ENCODE measurements at regions not wholly inside any gene's neighbourhood (a gene's known extent, or its start where the extent isn't known, plus 50 kb on each side); places are given as distances from the start of the nearest gene placed in this dataset.

DNA sequence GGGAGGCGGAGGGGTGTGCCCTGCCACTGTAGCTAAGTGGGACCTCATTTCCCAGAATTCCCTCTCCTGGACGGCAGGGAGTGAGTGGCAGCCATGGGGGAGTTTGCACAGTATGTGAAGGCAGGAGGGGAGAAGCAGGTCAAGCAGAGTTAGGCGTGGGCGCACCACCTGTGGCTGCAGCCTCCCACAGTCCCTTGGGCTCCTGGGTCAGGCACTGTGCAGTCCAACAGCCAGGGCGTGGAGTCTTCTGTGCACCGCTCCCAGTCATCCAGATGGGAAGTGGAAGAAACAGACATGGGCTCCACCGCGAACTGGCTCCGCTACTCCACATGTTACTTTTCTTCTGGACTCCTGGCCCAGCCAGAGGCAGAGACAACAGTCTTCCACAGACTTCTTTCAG, 85.4 kb upstream of the TIAM1 start:
- Histone ChIP-seq H3K36me3 (ENCODE audit: insufficient read depth, low read length, poor library complexity, severe bottlenecking) (no peaks in the 10 kb centered on the region), H3K27ac (ENCODE audit: low read depth, low read length, poor library complexity, severe bottlenecking) (no peak overlapping the region), H3K4me3 (ENCODE audit: low read depth, low read length, poor library complexity, severe bottlenecking) (no peak overlapping the region), H3K9me3 (ENCODE audit: low read depth, low read length, poor library complexity, severe bottlenecking) (no peaks in the 10 kb centered on the region), H3K4me1 (ENCODE audit: insufficient read depth, low read length, poor library complexity, severe bottlenecking) (no peaks in the 10 kb centered on the region), H3K27me3 (replicated peaks; ENCODE audit: insufficient read depth, low read depth, low read length, poor library complexity) (no peaks in the 10 kb centered on the region)
- TF ChIP-seq, protein P1, sequence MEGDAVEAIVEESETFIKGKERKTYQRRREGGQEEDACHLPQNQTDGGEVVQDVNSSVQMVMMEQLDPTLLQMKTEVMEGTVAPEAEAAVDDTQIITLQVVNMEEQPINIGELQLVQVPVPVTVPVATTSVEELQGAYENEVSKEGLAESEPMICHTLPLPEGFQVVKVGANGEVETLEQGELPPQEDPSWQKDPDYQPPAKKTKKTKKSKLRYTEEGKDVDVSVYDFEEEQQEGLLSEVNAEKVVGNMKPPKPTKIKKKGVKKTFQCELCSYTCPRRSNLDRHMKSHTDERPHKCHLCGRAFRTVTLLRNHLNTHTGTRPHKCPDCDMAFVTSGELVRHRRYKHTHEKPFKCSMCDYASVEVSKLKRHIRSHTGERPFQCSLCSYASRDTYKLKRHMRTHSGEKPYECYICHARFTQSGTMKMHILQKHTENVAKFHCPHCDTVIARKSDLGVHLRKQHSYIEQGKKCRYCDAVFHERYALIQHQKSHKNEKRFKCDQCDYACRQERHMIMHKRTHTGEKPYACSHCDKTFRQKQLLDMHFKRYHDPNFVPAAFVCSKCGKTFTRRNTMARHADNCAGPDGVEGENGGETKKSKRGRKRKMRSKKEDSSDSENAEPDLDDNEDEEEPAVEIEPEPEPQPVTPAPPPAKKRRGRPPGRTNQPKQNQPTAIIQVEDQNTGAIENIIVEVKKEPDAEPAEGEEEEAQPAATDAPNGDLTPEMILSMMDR (conservative IDR thresholded peaks at IDR 0.05; ENCODE audit: low read depth, low read length): no peak
- TF ChIP-seq EZH2 (IDR thresholded peaks at IDR 0.05; ENCODE audit: borderline replicate concordance, low read depth, low read length, poor library complexity, severe bottlenecking): no peak
- no TSS peak for BruUV-seq (replicated peaks)
- intact Hi-C loops (cut with micrococcal nuclease; ENCODE audit: unreplicated experiment): no loop called here
- ChIA-PET POLR2A (ENCODE audit: low non-redundant PET) (no interaction called here), CTCF (no interaction called here)
- DNase-seq (ENCODE audit: low spot score): no peak

DNA sequence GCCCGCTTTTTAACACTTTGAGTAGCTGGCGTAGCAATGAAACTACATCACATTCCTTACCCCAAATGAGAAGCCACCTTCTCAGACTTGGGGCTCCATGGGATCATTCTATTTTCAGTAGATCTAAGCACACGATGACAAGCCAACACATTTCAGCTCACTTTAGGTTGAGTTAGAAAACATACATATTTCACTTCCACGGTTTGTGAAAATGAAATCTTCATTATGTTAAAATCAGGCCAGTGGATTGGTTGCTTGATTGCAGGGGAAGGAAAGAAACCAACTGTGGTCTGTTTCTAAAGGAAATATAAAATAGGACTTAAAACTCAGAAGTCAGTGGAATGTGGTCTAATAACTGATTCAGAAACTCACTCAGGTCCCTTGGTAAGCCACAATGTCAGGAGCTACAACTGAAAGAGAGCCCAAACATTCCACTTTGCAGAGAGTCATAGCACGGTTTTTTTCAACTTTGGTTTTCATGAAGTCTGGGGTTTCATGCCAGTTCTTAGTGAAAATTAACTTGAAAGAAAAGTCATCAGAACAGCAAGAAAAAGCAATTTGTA, 82.3 kb upstream of the TIAM1 start:
- H3K36me3 ChIP-seq (ENCODE audit: insufficient read depth, low read length, poor library complexity, severe bottlenecking): no peaks in the 10 kb centered on the region
- no peak overlapping the region for H3K27ac ChIP-seq (ENCODE audit: low read depth, low read length, poor library complexity, severe bottlenecking)
- no peak for TF ChIP-seq EZH2 (IDR thresholded peaks at IDR 0.05; ENCODE audit: borderline replicate concordance, low read depth, low read length, poor library complexity, severe bottlenecking)
- TF ChIP-seq, protein P1 (conservative IDR thresholded peaks at IDR 0.05; ENCODE audit: low read depth, low read length): no peak
- H3K4me3 ChIP-seq (ENCODE audit: low read depth, low read length, poor library complexity, severe bottlenecking): no peak overlapping the region
- no peaks in the 10 kb centered on the region for H3K27me3 ChIP-seq (replicated peaks; ENCODE audit: insufficient read depth, low read depth, low read length, poor library complexity)
- BruUV-seq (replicated peaks): no TSS peak
- H3K4me1 ChIP-seq (ENCODE audit: insufficient read depth, low read length, poor library complexity, severe bottlenecking): no peaks in the 10 kb centered on the region
- ChIA-PET POLR2A (ENCODE audit: low non-redundant PET) (no interaction called here), CTCF (no interaction called here)
- intact Hi-C loops (cut with micrococcal nuclease; ENCODE audit: unreplicated experiment): no loop called here
- no peak for DNase-seq (ENCODE audit: low spot score)
- no peaks in the 10 kb centered on the region for H3K9me3 ChIP-seq (ENCODE audit: low read depth, low read length, poor library complexity, severe bottlenecking)

DNA sequence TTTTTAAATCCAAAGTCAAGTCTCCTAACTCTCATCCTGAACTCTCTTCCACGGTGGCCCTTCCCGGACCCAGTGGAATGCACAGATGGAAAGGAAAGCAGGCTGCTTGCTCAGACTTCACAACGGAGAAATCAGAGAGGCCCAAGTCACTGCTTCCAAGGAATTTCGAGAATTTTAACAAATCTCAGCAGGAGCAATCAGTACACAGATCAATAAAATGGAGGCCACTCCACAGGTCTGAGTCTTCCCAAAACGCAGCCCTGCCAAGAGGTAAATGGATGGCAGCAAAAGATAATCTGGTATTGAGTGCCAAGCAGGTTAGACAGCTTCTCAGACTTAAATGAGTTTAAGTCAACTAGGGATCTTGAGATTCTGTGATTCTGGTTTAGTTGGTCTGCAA, 81.1 kb upstream of the TIAM1 start:
- Histone ChIP-seq H3K36me3 (ENCODE audit: insufficient read depth, low read length, poor library complexity, severe bottlenecking) (no peaks in the 10 kb centered on the region), H3K9me3 (ENCODE audit: low read depth, low read length, poor library complexity, severe bottlenecking) (no peaks in the 10 kb centered on the region), H3K4me3 (ENCODE audit: low read depth, low read length, poor library complexity, severe bottlenecking) (no peak overlapping the region), H3K27me3 (replicated peaks; ENCODE audit: insufficient read depth, low read depth, low read length, poor library complexity) (no peaks in the 10 kb centered on the region), H3K27ac (ENCODE audit: low read depth, low read length, poor library complexity, severe bottlenecking) (no peak overlapping the region), H3K4me1 (ENCODE audit: insufficient read depth, low read length, poor library complexity, severe bottlenecking) (no peaks in the 10 kb centered on the region)
- no TSS peak for BruUV-seq (replicated peaks)
- intact Hi-C loops (cut with micrococcal nuclease; ENCODE audit: unreplicated experiment): no loop called here
- no peak for DNase-seq (ENCODE audit: low spot score)
- ChIA-PET CTCF (no interaction called here), POLR2A (ENCODE audit: low non-redundant PET) (no interaction called here)
- TF ChIP-seq, protein P1 (conservative IDR thresholded peaks at IDR 0.05; ENCODE audit: low read depth, low read length): no peak
- no peak for TF ChIP-seq EZH2 (IDR thresholded peaks at IDR 0.05; ENCODE audit: borderline replicate concordance, low read depth, low read length, poor library complexity, severe bottlenecking)
